ENCODE measurements at regions not wholly inside any gene's neighbourhood (a gene's known extent, or its start where the extent isn't known, plus 50 kb on each side); places are given as distances from the start of the nearest gene placed in this dataset.

DNA sequence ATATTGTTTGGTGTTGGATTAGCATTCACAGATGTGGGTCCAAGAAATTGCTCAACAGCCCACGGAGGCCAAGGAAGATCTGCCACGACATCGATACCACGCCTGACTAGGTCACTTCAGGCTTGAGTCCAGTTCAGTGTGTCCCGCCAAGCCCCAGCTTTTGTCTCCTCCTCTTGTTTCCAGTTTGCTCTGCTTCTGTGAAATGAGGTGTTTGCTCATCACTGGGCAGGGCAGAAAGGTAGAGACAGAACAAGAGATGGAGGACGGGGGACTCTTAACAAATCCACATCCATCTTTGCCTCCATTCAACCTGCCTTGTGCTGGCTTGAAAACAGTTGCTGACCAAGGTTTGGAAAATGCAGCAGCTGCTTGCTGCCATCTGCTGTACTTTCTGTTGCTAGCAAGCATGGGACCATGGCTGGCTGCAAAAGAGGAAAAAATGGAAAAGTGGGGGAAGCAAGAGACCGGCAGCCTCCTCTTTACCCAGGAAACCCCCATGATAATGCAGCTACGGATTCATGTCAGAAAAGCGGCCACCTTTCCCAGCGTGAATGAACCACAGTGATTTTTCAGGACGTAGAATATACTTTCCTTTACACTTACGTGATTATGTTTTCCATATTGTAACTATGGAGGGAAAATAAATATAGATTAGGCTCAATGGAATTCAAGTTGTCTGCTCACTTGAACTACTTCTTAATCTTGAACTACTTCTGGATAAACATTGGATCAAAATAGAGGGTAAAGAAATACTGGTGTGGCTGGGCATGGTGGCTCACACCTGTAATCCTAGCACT, 80.2 kb upstream of the GREM2 start (continued):
- no peak for TF ChIP-seq FOSL1 (tag; conservative IDR thresholded peaks at IDR 0.05)

DNA sequence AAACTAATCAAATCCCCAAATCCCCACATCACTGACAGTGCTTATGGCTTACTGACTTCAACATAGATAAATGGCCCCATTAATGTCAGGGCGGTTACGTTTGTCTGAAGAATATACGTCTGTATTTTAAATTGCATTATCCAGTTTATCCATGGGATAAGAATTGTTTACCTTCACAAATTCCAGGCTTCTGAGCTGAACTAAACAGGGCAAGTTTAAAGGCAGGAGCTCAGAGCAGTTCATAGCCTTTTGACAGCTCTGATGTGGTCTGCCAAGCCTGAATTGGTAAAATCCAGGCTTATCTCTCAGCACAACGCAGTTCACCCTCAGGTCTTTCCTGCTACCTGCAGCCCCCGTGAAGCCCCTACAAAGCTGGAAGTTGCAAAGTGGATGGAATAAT, 79.5 kb upstream of the GREM2 start:
- DNase-seq (ENCODE audit: extremely low read depth in 1 of 4, low spot score in 3 of 4), result no peak
- H3K4me2 ChIP-seq (ENCODE audit: insufficient read depth, low read length), result no peak overlapping the region

More for the DNA sequence above, 79.5 kb upstream of the GREM2 start:
- POLR2A ChIA-PET, result interaction anchor here (0.7 kb wide), 1 partner anchor 535 kb away, joined by 3 read pairs; no protein-coding TSS in a partner anchor
- Histone ChIP-seq H2AFZ (ENCODE audit: low read depth, low read length) (no peak overlapping the region), H3K9me3 (replicated peaks; ENCODE audit: control insufficient read depth, insufficient read depth, low read depth, low read length) (no peaks in the 10 kb centered on the region; the same call in 1 of the 2 replicates), H3K27me3 (ENCODE audit: control insufficient read depth in 2 of 2, insufficient read depth in 2 of 2, low read length in 2 of 2) (no peaks in the 10 kb centered on the region; a peak in 1 of 5 replicates), H3K27ac (ENCODE audit: extremely low read depth, low read depth, low read length) (no peak overlapping the region), H3K4me1 (replicated peaks in 1 of 2; ENCODE audit: control insufficient read depth in 2 of 2, insufficient read depth in 2 of 2, low read length in 2 of 2) (no peaks in the 10 kb centered on the region), H4K20me1 (replicated peaks; ENCODE audit: control insufficient read depth, insufficient read depth, low read length) (no peaks in the 10 kb centered on the region), H3K79me2 (ENCODE audit: control insufficient read depth, insufficient read depth, low read length) (no peaks in the 10 kb centered on the region), H3K36me3 (ENCODE audit: control insufficient read depth, insufficient read depth, low read length) (no peaks in the 10 kb centered on the region), H3K9ac (ENCODE audit: insufficient read depth in 1 of 2, low read depth in 2 of 2, low read length in 2 of 2) (no peak overlapping the region), H3K4me3 (no peak overlapping the region), H3K9me1 (ENCODE audit: control insufficient read depth, insufficient read depth, low read length) (no peaks in the 10 kb centered on the region)
- ATAC-seq (no peak), FAIRE-seq (no peak)
- CTCF ChIA-PET (ENCODE audit: low intra/inter-chr PET ratio), result interaction anchor here (0.6 to 1.2 kb wide), 2 partner anchors 241 to 501 kb away, joined by 3 read pairs; no protein-coding TSS in a partner anchor
- in situ Hi-C loops (cut with MboI), result no loop called here
- BruUV-seq (replicated peaks), result no TSS peak
- intact Hi-C loops (cut with micrococcal nuclease), result loop anchor here (5.0 kb wide), 1 partner anchor 499 kb away; no protein-coding TSS in a partner anchor
- TF ChIP-seq IRF1 (CRISPR knock-in tag; IDR thresholded peaks at IDR 0.05; ENCODE audit: borderline replicate concordance) (no peak), RFX1 (IDR thresholded peaks at IDR 0.05) (no peak)
- 1% methylated on average over 5 of the region's 5 CpGs for WGBS (ENCODE audit: insufficient coverage, low coverage, missing lambda C conversion rate)

Measured in K562 (cell line).